IMR-90 (cell line): ENCODE measurements at regions not wholly inside any gene's neighbourhood (a gene's known extent, or its start where the extent isn't known, plus 50 kb on each side); places are given as distances from the start of the nearest gene placed in this dataset.

ENCODE experiments used
- ATAC-seq: fragments of 200-7000 bp; cut with Tn5 transposase; 2 replicates; pipeline ENCODE4 v1.9.1; 2020; ENCODE audit warnings: low read depth, mild to moderate bottlenecking, moderate library complexity
- BruUV-seq: library from RNA; stranded (reverse); fragments of 400-500 nt; replicated peaks from 2 replicates; lab custom pipeline; 2021; lab: Mats Ljungman, UMichigan
- CTCF ChIA-PET: fragments of 300-600 bp; formaldehyde crosslinking; extraction: SDS; loops from one replicate; lab custom pipeline; 2021; ENCODE audit warnings: antibody characterized with exemption; lab: Yijun Ruan, JAX
- POLR2A ChIA-PET: fragments of 300-600 bp; sonication (Branson Sonifier 250); formaldehyde crosslinking; loops from one replicate; lab custom pipeline; 2022; ENCODE audit warnings: antibody characterized with exemption; ENCODE audit not compliant: unreplicated experiment; lab: Charles Lee
- DNase-seq: peaks from one replicate; pipeline ENCODE4 v3.0.0; 2013
- H2AFZ ChIP-seq: replicated peaks from 2 replicates; pipeline ENCODE3; 2013; ENCODE audit warnings: low read length, mild to moderate bottlenecking; ENCODE audit not compliant: poor library complexity
- H2AK5ac ChIP-seq: 2 replicates; pipeline ENCODE4 v1.6.1; 2013; ENCODE audit warnings: low read depth, low read length, inconsistent platforms
- H2AK9ac ChIP-seq: replicated peaks from 2 replicates; pipeline ENCODE3; 2013; ENCODE audit warnings: mild to moderate bottlenecking, low read depth, low read length, moderate library complexity; ENCODE audit not compliant: poor library complexity
- H2BK120ac ChIP-seq: 2 replicates; pipeline ENCODE4 v1.6.1; 2013; ENCODE audit warnings: low read depth, low read length, inconsistent platforms
- H2BK15ac ChIP-seq: 3 replicates; pipeline ENCODE4 v1.6.1; 2013; ENCODE audit warnings: low read depth, low read length, inconsistent platforms
- H2BK20ac ChIP-seq: 2 replicates; pipeline ENCODE4 v1.6.1; 2013; ENCODE audit warnings: low read depth, mild to moderate bottlenecking, inconsistent platforms, low read length, moderate library complexity
- H2BK5ac ChIP-seq: 2 replicates; pipeline ENCODE4 v1.6.1; 2013; ENCODE audit warnings: mild to moderate bottlenecking, low read depth, low read length, inconsistent platforms; ENCODE audit not compliant: poor library complexity, severe bottlenecking
- H3K14ac ChIP-seq: replicated peaks from 2 replicates; pipeline ENCODE4 v1.6.1; 2013; ENCODE audit warnings: low read depth, low read length, inconsistent platforms
- H3K18ac ChIP-seq: 2 replicates; pipeline ENCODE4 v1.6.1; 2013; ENCODE audit warnings: low read depth, low read length, control low read depth
- H3K23ac ChIP-seq: 2 replicates; pipeline ENCODE4 v1.6.1; 2013; ENCODE audit warnings: low read depth, low read length, inconsistent platforms
- H3K27ac ChIP-seq: 2 replicates; pipeline ENCODE4 v1.5.1; 2013; ENCODE audit warnings: mild to moderate bottlenecking, control low read depth, low read length; ENCODE audit not compliant: insufficient read depth
- H3K27me3 ChIP-seq: 2 replicates; pipeline ENCODE4 v1.6.1; 2013; ENCODE audit warnings: low read length; ENCODE audit not compliant: control insufficient read depth, insufficient read depth
- H3K36me3 ChIP-seq: 2 replicates; pipeline ENCODE4 v1.6.1; 2013; ENCODE audit warnings: low read length, mixed read lengths; ENCODE audit not compliant: control insufficient read depth, insufficient read depth
- H3K4ac ChIP-seq: 2 replicates; pipeline ENCODE4 v1.6.1; 2013; ENCODE audit warnings: low read depth, low read length, inconsistent platforms
- H3K4me1 ChIP-seq: 2 replicates; pipeline ENCODE4 v1.6.1; 2013; ENCODE audit warnings: low read length, mixed read lengths; ENCODE audit not compliant: control insufficient read depth, insufficient read depth
- H3K4me2 ChIP-seq: 2 replicates; pipeline ENCODE4 v1.6.1; 2013; ENCODE audit warnings: low read depth, mild to moderate bottlenecking, control low read depth, low read length, moderate library complexity
- H3K4me3 ChIP-seq: 2 replicates; pipeline ENCODE4 v1.5.1; 2013; ENCODE audit warnings: low read depth, mild to moderate bottlenecking, control low read depth, low read length, moderate library complexity; ENCODE audit not compliant: insufficient read depth
- H3K56ac ChIP-seq: 2 replicates; pipeline ENCODE4 v1.6.1; 2013; ENCODE audit warnings: low read length, inconsistent platforms; ENCODE audit not compliant: insufficient read depth; ENCODE audit errors: extremely low read depth
- H3K79me1 ChIP-seq, 2 experiments: 2 replicates each; pipeline ENCODE4 v1.6.1; 2013; ENCODE audit warnings: low read length in 2 of 2, inconsistent platforms in 1 of 2, low read depth in 1 of 2
- H3K9ac ChIP-seq: 2 replicates; pipeline ENCODE4 v1.6.1; 2013; ENCODE audit warnings: low read depth, low read length, control low read depth
- H3K9me1 ChIP-seq: 2 replicates; pipeline ENCODE4 v1.6.1; 2013; ENCODE audit warnings: low read length, inconsistent platforms; ENCODE audit not compliant: insufficient read depth
- H3K9me3 ChIP-seq: 2 replicates; pipeline ENCODE4 v1.6.1; 2013; ENCODE audit warnings: low read length; ENCODE audit not compliant: control insufficient read depth, insufficient read depth
- H4K20me1 ChIP-seq: 2 replicates; pipeline ENCODE4 v1.6.1; 2013; ENCODE audit warnings: low read length, inconsistent platforms; ENCODE audit not compliant: insufficient read depth
- H4K5ac ChIP-seq: 2 replicates; pipeline ENCODE4 v1.6.1; 2013; ENCODE audit warnings: mild to moderate bottlenecking, low read depth, low read length, control low read depth
- H4K8ac ChIP-seq, 2 experiments: 2 replicates each; pipeline ENCODE4 v1.6.1; 2013; ENCODE audit warnings: low read depth in 2 of 2, low read length in 2 of 2, control low read depth in 1 of 2, inconsistent platforms in 1 of 2
- H4K91ac ChIP-seq: 2 replicates; pipeline ENCODE4 v1.6.1; 2013; ENCODE audit warnings: low read depth, low read length, inconsistent platforms; ENCODE audit not compliant: insufficient read depth
- BHLHE40 ChIP-seq: fragments of 150-350 bp; IDR thresholded peaks from 2 replicates; pipeline ENCODE4 v1.6.1; 2016; ENCODE audit warnings: mild to moderate bottlenecking, low read depth, low read length
- ELK1 ChIP-seq: fragments of 150-350 bp; IDR thresholded peaks from 2 replicates; pipeline ENCODE4 v1.6.1; 2016; ENCODE audit warnings: low read depth, mild to moderate bottlenecking, low read length, moderate library complexity, borderline replicate concordance
- MAZ ChIP-seq: IDR thresholded peaks from 2 replicates; pipeline ENCODE4 v1.6.1; 2012; ENCODE audit warnings: low read depth, mild to moderate bottlenecking, low read length, improper control_type of control experiment, moderate library complexity, borderline replicate concordance
- POLR2A ChIP-seq: IDR thresholded peaks from 2 replicates; pipeline ENCODE4 v1.6.1; 2012; ENCODE audit warnings: mild to moderate bottlenecking, low read depth, low read length
- RFX5 ChIP-seq: IDR thresholded peaks from 2 replicates; pipeline ENCODE4 v1.8.0; 2012; ENCODE audit warnings: low read depth, mild to moderate bottlenecking, low read length, moderate library complexity
- SMC3 ChIP-seq: fragments of 150-350 bp; IDR thresholded peaks from 2 replicates; pipeline ENCODE4 v1.6.1; 2016; ENCODE audit warnings: low read depth, mild to moderate bottlenecking, antibody characterized with exemption, low read length, moderate library complexity
- USF2 ChIP-seq: fragments of 150-350 bp; IDR thresholded peaks from 2 replicates; pipeline ENCODE4 v1.6.1; 2017; ENCODE audit warnings: mild to moderate bottlenecking, antibody characterized with exemption, low read length, low read depth
- dilution Hi-C: fragments of 300-500 bp; cut with HindIII; formaldehyde crosslinking; loops from one replicate; pipeline ENCODE4 v1.14.3; 2018; ENCODE audit warnings: low sequenced_read_pairs; ENCODE audit not compliant: unreplicated experiment
- in situ Hi-C: fragments of 300-500 bp; cut with MboI; formaldehyde crosslinking; loops from 3 replicates; pipeline ENCODE4 v1.14.3; 2019; ENCODE audit warnings: low sequenced_read_pairs, inconsistent platforms, mixed read lengths
- intact Hi-C: fragments of 100-400 bp; cut with micrococcal nuclease; formaldehyde crosslinking; loops from 2 replicates; pipeline ENCODE4 v1.10.0; 2022

GRCh38 chr10:120755771-120756170 lies 95.4 kb upstream of the WDR11 start:
- dilution Hi-C loops: no loop called here
- DNase-seq (no peak), ATAC-seq (no peak)
- Histone ChIP-seq H3K4ac (no peak overlapping the region), H4K20me1 (no peaks in the 10 kb centered on the region), H3K4me3 (no peak overlapping the region), H3K79me1 (no peaks in the 10 kb centered on the region), H3K14ac (no peak overlapping the region), H3K18ac (no peak overlapping the region), H2BK5ac (no peak overlapping the region), H2AFZ (no peak overlapping the region), H3K27me3 (no peaks in the 10 kb centered on the region), H2BK20ac (no peak overlapping the region), H3K9me3 (peaks cover 7% of the 10 kb centered on the region; the same call in 1 of the 2 replicates), H3K23ac (no peak overlapping the region), H3K56ac (no peak overlapping the region), H3K9ac (no peak overlapping the region), H4K8ac (no peak overlapping the region), H3K4me2 (no peak overlapping the region), H2BK120ac (no peak overlapping the region), H2BK15ac (no peak overlapping the region), H2AK5ac (no peak overlapping the region), H3K36me3 (no peaks in the 10 kb centered on the region), H3K27ac (no peak overlapping the region), H4K91ac (no peak overlapping the region), H2AK9ac (no peak overlapping the region), H3K9me1 (no peaks in the 10 kb centered on the region), H4K5ac (no peak overlapping the region), H3K4me1 (no peaks in the 10 kb centered on the region)
- in situ Hi-C loops: no loop called here
- ChIA-PET POLR2A (no interaction called here), CTCF (no interaction called here)
- no peak for TF ChIP-seq MAZ
- no peak for TF ChIP-seq BHLHE40
- no peak for TF ChIP-seq POLR2A
- no peak for TF ChIP-seq SMC3
- TF ChIP-seq ELK1: no peak
- TF ChIP-seq USF2: no peak
- no peak for TF ChIP-seq RFX5
- intact Hi-C loops: no loop called here
- BruUV-seq: no TSS peak
